HepG2 (cell line): ENCODE measurements at regions not wholly inside any gene's neighbourhood (a gene's known extent, or its start where the extent isn't known, plus 50 kb on each side); places are given as distances from the start of the nearest gene placed in this dataset.

Source experiments
- ATAC-seq: fragments of 200-7000 bp; cut with Tn5 transposase; 3 replicates; pipeline ENCODE4 v1.9.1; 2020; ENCODE audit warnings: mild to moderate bottlenecking, moderate library complexity
- BruUV-seq: library from RNA; stranded (reverse); fragments of 400-500 nt; replicated peaks from 2 replicates; lab custom pipeline; 2021; lab: Mats Ljungman, UMichigan
- CTCF ChIA-PET: fragments of 300-600 bp; formaldehyde crosslinking; extraction: SDS; loops from one replicate; lab custom pipeline; 2021; ENCODE audit warnings: low total read pairs, inconsistent platforms, low intra/inter-chr PET ratio; lab: Yijun Ruan, JAX
- POLR2A ChIA-PET: fragments of 350-600 bp; sonication (Branson Sonifier 250); formaldehyde crosslinking; loops from one replicate; lab custom pipeline; 2020; ENCODE audit warnings: antibody characterized with exemption, inconsistent platforms; lab: Yijun Ruan, JAX
- DNase-seq: peaks from one replicate; pipeline ENCODE4 v3.0.0-alpha.2; 2015; ENCODE audit warnings: low spot score
- FAIRE-seq: peaks from 3 replicates; lab custom pipeline; 2011; peaks lifted over from hg19 to GRCh38; lab: Jason Lieb, UNC
- H2AFZ ChIP-seq: one replicate; pipeline ENCODE4 v1.6.1; 2011; ENCODE audit warnings: low read length, inconsistent platforms
- H3K27ac ChIP-seq: fragments of 300-600 bp; 3 replicates; pipeline ENCODE4 v1.8.0; 2011; ENCODE audit warnings: mixed run types, mild to moderate bottlenecking, mixed read lengths, low read length, inconsistent platforms; ENCODE audit not compliant: insufficient read depth; ENCODE audit errors: extremely low read length
- H3K27me3 ChIP-seq, 2 experiments: fragments of 200-600 bp in 1 of 2; 2 replicates in 1 of 2; 3 replicates in 1 of 2; pipeline versions ENCODE4 v1.6.0 to v1.8.0; 2011; ENCODE audit warnings: low read length in 2 of 2, mild to moderate bottlenecking in 2 of 2, moderate library complexity in 2 of 2, inconsistent platforms in 1 of 2; ENCODE audit not compliant: insufficient read depth in 2 of 2, control insufficient read depth in 1 of 2
- H3K36me3 ChIP-seq, 2 experiments: fragments of 200-600 bp in 1 of 2; replicated peaks in 1 of 2; 2 replicates in 1 of 2; 3 replicates in 1 of 2; pipeline versions ENCODE4 v1.5.1 to v1.8.0; 2011; ENCODE audit warnings: low read length in 2 of 2, inconsistent platforms in 1 of 2; ENCODE audit not compliant: insufficient read depth in 2 of 2, control insufficient read depth in 1 of 2
- H3K4me1 ChIP-seq: 2 replicates; pipeline ENCODE4 v1.5.1; 2012; ENCODE audit warnings: low read length, inconsistent platforms; ENCODE audit not compliant: insufficient read depth
- H3K4me2 ChIP-seq: 2 replicates; pipeline ENCODE4 v1.6.0; 2011; ENCODE audit warnings: low read depth, low read length, inconsistent platforms
- H3K4me3 ChIP-seq, 3 experiments: fragments of 200-600 bp in 1 of 3; sonication (generic), shearing (Covaris generic) in 1 of 3; replicated peaks in 1 of 3; 2 replicates each; pipeline ENCODE4 v1.5.1; 2011 to 2016; ENCODE audit warnings: low read length in 3 of 3, inconsistent platforms in 2 of 3, low read depth in 2 of 3, mild to moderate bottlenecking in 2 of 3, control low read depth in 1 of 3, mixed read lengths in 1 of 3; ENCODE audit not compliant: insufficient read depth in 1 of 3
- H3K79me2 ChIP-seq: one replicate; pipeline ENCODE4 v1.6.1; 2011; ENCODE audit warnings: low read length, inconsistent platforms; ENCODE audit not compliant: insufficient read depth
- H3K9ac ChIP-seq: 2 replicates; pipeline ENCODE4 v1.6.0; 2011; ENCODE audit warnings: mild to moderate bottlenecking, low read depth, low read length, inconsistent platforms; ENCODE audit not compliant: insufficient read depth
- H3K9me3 ChIP-seq: 2 replicates; pipeline ENCODE4 v1.5.1; 2012; ENCODE audit warnings: mild to moderate bottlenecking, low read length
- H4K20me1 ChIP-seq: 2 replicates; pipeline ENCODE4 v1.6.0; 2011; ENCODE audit warnings: inconsistent platforms, mild to moderate bottlenecking, low read length, moderate library complexity; ENCODE audit not compliant: insufficient read depth
- ARID5B ChIP-seq: IDR thresholded peaks from 2 replicates; pipeline ENCODE4 v1.4.0; 2020; ENCODE audit warnings: mild to moderate bottlenecking, missing genetic modification reagents
- TBL1XR1 ChIP-seq: fragments of 150-350 bp; IDR thresholded peaks from 2 replicates; pipeline ENCODE4 v1.6.1; 2014; ENCODE audit warnings: borderline replicate concordance, low read length; ENCODE audit not compliant: partially characterized antibody
- ZBTB38 ChIP-seq: sonication (generic); formaldehyde crosslinking; IDR thresholded peaks from 2 replicates; pipeline ENCODE4 v1.5.1; 2020; ENCODE audit warnings: mild to moderate bottlenecking, missing genetic modification reagents
- ZNF101 ChIP-seq: sonication (generic); formaldehyde crosslinking; IDR thresholded peaks from 2 replicates; pipeline ENCODE4 v1.4.0; 2020; ENCODE audit warnings: mild to moderate bottlenecking, low read depth, missing genetic modification reagents, borderline replicate concordance
- ZNF253 ChIP-seq: sonication (generic); formaldehyde crosslinking; IDR thresholded peaks from 2 replicates; pipeline ENCODE4 v1.8.0; 2022; ENCODE audit warnings: mild to moderate bottlenecking, missing genetic modification reagents, borderline replicate concordance
- ZNF34 ChIP-seq: sonication (generic); formaldehyde crosslinking; IDR thresholded peaks from 2 replicates; pipeline ENCODE4 v1.4.0; 2020; ENCODE audit warnings: mild to moderate bottlenecking, missing genetic modification reagents, borderline replicate concordance
- ZNF841 ChIP-seq: sonication (generic); formaldehyde crosslinking; IDR thresholded peaks from 2 replicates; pipeline ENCODE4 v1.8.1; 2023; ENCODE audit warnings: missing genetic modification reagents, borderline replicate concordance
- WGBS: methylation state at CpG from one replicate; pipeline ENCODE4 v1.1.6; 2017; ENCODE audit warnings: low lambda C conversion rate; 5-methylcytosine and 5-hydroxymethylcytosine counted together
- in situ Hi-C: cut with HindIII; loops from 2 replicates; pipeline ENCODE4 v1.10.0; 2017; ENCODE audit warnings: low pct_unique_long_range_greater_than_20kb; ENCODE audit not compliant: extremely low pct_ligation_motif_present
- intact Hi-C: fragments of 100-400 bp; cut with micrococcal nuclease; formaldehyde crosslinking; loops from one replicate; pipeline ENCODE4 v1.10.0; 2022; ENCODE audit not compliant: unreplicated experiment
- TF ChIP-seq, protein P1 (sequence below): sonication (generic); formaldehyde crosslinking; IDR thresholded peaks from 2 replicates; pipeline ENCODE4 v1.5.0; 2020; ENCODE audit warnings: mild to moderate bottlenecking, missing genetic modification reagents

GRCh38 chr21:25406887-25407579, 200.2 kb downstream of the MRPL39 start:
- Histone ChIP-seq H3K4me3 (no peak overlapping the region), H3K9me3 (peaks cover 55% of the 10 kb centered on the region), H3K36me3 (no peaks in the 10 kb centered on the region), H3K27me3 (no peaks in the 10 kb centered on the region), H3K79me2 (no peaks in the 10 kb centered on the region)
- no TSS peak for BruUV-seq
- DNase-seq (no peak), ATAC-seq (no peak)
- in situ Hi-C loops = no loop called here
- no peak for TF ChIP-seq ZNF34
- TF ChIP-seq, protein P1, sequence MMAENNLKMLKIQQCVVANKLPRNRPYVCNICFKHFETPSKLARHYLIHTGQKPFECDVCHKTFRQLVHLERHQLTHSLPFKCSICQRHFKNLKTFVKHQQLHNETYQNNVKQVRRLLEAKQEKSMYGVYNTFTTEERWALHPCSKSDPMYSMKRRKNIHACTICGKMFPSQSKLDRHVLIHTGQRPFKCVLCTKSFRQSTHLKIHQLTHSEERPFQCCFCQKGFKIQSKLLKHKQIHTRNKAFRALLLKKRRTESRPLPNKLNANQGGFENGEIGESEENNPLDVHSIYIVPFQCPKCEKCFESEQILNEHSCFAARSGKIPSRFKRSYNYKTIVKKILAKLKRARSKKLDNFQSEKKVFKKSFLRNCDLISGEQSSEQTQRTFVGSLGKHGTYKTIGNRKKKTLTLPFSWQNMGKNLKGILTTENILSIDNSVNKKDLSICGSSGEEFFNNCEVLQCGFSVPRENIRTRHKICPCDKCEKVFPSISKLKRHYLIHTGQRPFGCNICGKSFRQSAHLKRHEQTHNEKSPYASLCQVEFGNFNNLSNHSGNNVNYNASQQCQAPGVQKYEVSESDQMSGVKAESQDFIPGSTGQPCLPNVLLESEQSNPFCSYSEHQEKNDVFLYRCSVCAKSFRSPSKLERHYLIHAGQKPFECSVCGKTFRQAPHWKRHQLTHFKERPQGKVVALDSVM (CRISPR knock-in tag) = no peak
- TF ChIP-seq ZNF253 (CRISPR knock-in tag) = no peak
- no peak for TF ChIP-seq ARID5B (CRISPR knock-in tag)
- no peak for TF ChIP-seq ZNF101
- TF ChIP-seq ZNF841 (CRISPR knock-in tag) = no peak
- TF ChIP-seq TBL1XR1 = no peak
- no peak for TF ChIP-seq ZBTB38 (CRISPR knock-in tag)
- TF ChIP-seq, all 625 proteins: peak for 0
- Histone ChIP-seq H3K9ac (no peak overlapping the region), H3K4me2 (no peak overlapping the region), H2AFZ (no peak overlapping the region), H4K20me1 (no peaks in the 10 kb centered on the region), H3K4me1 (no peaks in the 10 kb centered on the region), H3K27ac (no peak overlapping the region)
- 0% methylated on average over 3 of the region's 4 CpGs for WGBS
- ChIA-PET CTCF (no interaction called here), POLR2A (no interaction called here)
- no peak for FAIRE-seq
- intact Hi-C loops = no loop called here
